Prostate gland (tissue), 2 donors: ENCODE measurements at regions not wholly inside any gene's neighbourhood (a gene's known extent, or its start where the extent isn't known, plus 50 kb on each side); places are given as distances from the start of the nearest gene placed in this dataset.

Experiments used
- DNase-seq: peaks from one replicate; pipeline ENCODE4 v3.0.0-alpha.2; 2019; ENCODE audit warnings: low spot score
- H3K27ac ChIP-seq, 2 donors: fragments of 200-600 bp; sonication (generic); 2 replicates each; pipeline ENCODE4 v1.5.1; 2017 to 2019
- H3K27me3 ChIP-seq: fragments of 200-600 bp; sonication (generic); replicated peaks from 2 replicates; pipeline ENCODE4 v1.5.1; 2019; ENCODE audit not compliant: insufficient read depth
- H3K36me3 ChIP-seq, 2 donors: fragments of 200-600 bp; sonication (generic); 1 replicate in 1 of 2; 2 replicates in 1 of 2; pipeline versions ENCODE4 v1.5.1 to v1.8.1; 2017 to 2019
- H3K4me1 ChIP-seq: fragments of 200-600 bp; sonication (generic); replicated peaks from 2 replicates; pipeline ENCODE4 v1.5.1; 2019
- H3K4me3 ChIP-seq, 2 donors: fragments of 200-600 bp; sonication (generic); 2 replicates each; pipeline ENCODE4 v1.5.1; 2017 to 2019
- H3K9me3 ChIP-seq: fragments of 200-600 bp; sonication (generic); 2 replicates; pipeline ENCODE4 v1.5.1; 2017
- POLR2A ChIP-seq: fragments of 450-650 bp; IDR thresholded peaks from one replicate; pipeline ENCODE4 v1.6.1; 2016; ENCODE audit warnings: antibody characterized with exemption, mild to moderate bottlenecking
- POLR2AphosphoS5 ChIP-seq: sonication (generic); formaldehyde crosslinking; IDR thresholded peaks from one replicate; pipeline ENCODE4 v1.6.1; 2017; ENCODE audit warnings: antibody characterized with exemption
- WGBS: methylation state at CpG from one replicate; pipeline ENCODE4 v1.1.5; 2018; 5-methylcytosine and 5-hydroxymethylcytosine counted together
- intact Hi-C: fragments of 100-400 bp; cut with DNase I; formaldehyde crosslinking; loops from one replicate; pipeline ENCODE4 v1.14.2; 2022
- TF ChIP-seq, protein P1 (sequence below), 4 experiments: fragments of 200-600 bp in 2 of 4; fragments of 450-650 bp in 2 of 4; sonication (generic) in 2 of 4; IDR thresholded peaks; 1 replicate in 3 of 4; 2 replicates in 1 of 4; pipeline ENCODE4 v1.5.1; 2016 to 2019; ENCODE audit warnings: antibody characterized with exemption in 4 of 4, mild to moderate bottlenecking in 2 of 4, moderate library complexity in 2 of 4

DNA sequence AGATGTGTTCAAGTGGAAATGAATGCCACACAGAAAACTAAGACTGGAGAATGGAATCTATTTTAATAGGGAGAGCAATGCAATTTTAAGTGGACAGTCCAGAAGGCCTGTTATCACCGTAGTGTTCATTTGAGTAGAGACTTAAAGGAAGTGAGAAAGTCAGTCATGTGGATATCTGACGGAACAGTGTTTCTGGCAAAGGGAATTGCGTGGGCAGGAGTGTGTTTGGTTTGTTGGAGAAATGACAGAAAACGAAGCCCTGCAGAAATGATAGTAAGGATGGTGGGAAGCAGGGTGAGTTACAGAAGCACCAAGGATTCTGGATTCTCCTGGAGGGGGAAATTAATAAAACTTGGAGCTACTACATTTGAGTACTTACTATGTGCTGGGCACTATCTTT lies 776.6 kb downstream of the MED13L start:
- Histone ChIP-seq H3K36me3 (no peaks in the 10 kb centered on the region), H3K4me1 (no peaks in the 10 kb centered on the region), H3K4me3 (no peak overlapping the region), H3K27me3 (no peaks in the 10 kb centered on the region), H3K9me3 (no peaks in the 10 kb centered on the region), H3K27ac (no peak overlapping the region)
- intact Hi-C loops: no loop called here
- DNase-seq: no peak
- TF ChIP-seq POLR2AphosphoS5 (no peak), POLR2A (no peak)
- TF ChIP-seq, protein P1, sequence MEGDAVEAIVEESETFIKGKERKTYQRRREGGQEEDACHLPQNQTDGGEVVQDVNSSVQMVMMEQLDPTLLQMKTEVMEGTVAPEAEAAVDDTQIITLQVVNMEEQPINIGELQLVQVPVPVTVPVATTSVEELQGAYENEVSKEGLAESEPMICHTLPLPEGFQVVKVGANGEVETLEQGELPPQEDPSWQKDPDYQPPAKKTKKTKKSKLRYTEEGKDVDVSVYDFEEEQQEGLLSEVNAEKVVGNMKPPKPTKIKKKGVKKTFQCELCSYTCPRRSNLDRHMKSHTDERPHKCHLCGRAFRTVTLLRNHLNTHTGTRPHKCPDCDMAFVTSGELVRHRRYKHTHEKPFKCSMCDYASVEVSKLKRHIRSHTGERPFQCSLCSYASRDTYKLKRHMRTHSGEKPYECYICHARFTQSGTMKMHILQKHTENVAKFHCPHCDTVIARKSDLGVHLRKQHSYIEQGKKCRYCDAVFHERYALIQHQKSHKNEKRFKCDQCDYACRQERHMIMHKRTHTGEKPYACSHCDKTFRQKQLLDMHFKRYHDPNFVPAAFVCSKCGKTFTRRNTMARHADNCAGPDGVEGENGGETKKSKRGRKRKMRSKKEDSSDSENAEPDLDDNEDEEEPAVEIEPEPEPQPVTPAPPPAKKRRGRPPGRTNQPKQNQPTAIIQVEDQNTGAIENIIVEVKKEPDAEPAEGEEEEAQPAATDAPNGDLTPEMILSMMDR (IDR thresholded peaks at IDR 0.05): no peak
- WGBS: 83% methylated on average over 4 of the region's 4 CpGs

DNA sequence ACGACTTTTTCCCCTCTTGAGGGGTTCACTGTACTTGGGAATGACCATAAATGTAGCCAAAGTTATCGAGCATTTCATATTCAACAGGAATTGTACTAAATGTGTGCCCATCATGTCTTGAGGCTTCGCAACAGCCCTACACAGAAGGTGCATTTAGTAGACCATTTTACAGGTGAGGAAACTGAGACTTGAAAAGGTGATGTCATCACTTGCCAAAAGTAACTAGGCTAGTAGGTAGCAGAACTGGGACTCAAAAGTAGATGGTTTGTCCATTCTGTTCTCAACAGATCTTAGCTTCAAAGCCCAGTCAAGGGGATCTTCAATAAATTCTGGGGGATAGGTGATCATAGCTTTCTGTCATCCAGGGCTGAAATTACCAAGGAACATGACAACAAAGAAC lies 782.2 kb downstream of the MED13L start:
- no peak overlapping the region for H3K27ac ChIP-seq
- H3K27me3 ChIP-seq: no peaks in the 10 kb centered on the region
- intact Hi-C loops: no loop called here
- no peak for DNase-seq
- WGBS: 90% methylated on average over 3 of the region's 3 CpGs
- H3K36me3 ChIP-seq: no peaks in the 10 kb centered on the region
- no peaks in the 10 kb centered on the region for H3K4me1 ChIP-seq
- no peaks in the 10 kb centered on the region for H3K9me3 ChIP-seq
- TF ChIP-seq, protein P1 (IDR thresholded peaks at IDR 0.05): no peak
- TF ChIP-seq POLR2A (no peak), POLR2AphosphoS5 (no peak)
- no peak overlapping the region for H3K4me3 ChIP-seq

DNA sequence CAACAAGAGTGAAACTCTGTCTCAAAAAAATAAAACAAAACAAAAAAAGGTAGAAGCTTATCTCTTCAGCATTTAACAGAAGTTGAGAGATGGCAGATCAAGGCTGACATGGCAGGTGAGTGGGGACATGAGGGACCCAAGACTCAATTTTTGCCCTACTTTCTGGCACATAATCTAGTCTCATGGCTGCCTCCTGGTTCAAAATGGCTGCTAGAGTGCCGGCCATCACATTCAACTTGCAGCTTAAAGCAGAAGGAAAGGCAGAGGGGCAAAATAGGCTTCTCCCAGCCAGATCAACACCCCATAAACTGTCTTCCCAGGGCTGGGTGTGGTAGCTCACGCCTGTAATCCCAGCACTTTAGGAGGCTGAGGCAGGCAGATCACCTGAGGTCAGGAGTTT lies 784.9 kb downstream of the MED13L start:
- DNase-seq: no peak
- WGBS: 93% methylated on average over 2 of the region's 2 CpGs
- no peaks in the 10 kb centered on the region for H3K9me3 ChIP-seq
- intact Hi-C loops: no loop called here
- no peaks in the 10 kb centered on the region for H3K4me1 ChIP-seq
- no peaks in the 10 kb centered on the region for H3K27me3 ChIP-seq
- TF ChIP-seq POLR2AphosphoS5 (no peak), POLR2A (no peak)
- TF ChIP-seq, protein P1 (IDR thresholded peaks at IDR 0.05): no peak
- H3K36me3 ChIP-seq: no peaks in the 10 kb centered on the region
- no peak overlapping the region for H3K27ac ChIP-seq
- H3K4me3 ChIP-seq: no peak overlapping the region

DNA sequence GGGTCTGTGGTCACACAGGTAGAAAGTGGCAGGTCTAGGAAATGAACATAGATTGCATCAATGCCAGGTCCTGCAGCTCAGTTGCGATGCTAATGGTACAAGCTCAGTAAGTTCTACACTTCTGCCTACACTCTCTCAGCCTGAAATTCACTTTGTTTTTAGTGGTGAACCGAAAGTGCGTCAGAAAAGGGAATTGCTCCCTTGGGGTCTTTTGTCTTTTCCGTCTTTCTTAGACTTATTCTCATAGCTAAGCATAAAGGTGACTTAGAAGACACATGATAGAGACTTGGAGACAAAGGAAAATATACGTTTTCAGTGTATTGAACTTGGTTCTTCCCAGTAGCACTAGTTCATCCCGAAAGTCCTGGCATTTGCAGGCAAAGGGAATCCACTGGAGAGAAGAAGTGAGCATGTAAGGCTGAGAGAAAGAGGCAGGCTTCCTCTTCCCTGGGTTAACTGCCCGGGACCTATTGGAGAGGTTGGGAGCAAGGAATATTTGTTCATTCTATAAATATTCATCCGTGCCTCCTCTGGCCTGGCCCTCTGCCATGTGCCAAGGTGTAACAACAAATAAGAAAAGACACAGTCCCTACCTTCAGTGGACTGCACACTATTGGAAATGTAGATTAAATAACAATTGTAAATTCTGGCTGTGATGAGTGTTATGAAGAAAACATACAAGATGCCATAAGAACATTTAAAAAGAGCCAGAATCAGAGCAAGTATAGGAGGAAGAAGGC lies 785.8 kb downstream of the MED13L start:
- Histone ChIP-seq H3K27me3 (no peaks in the 10 kb centered on the region), H3K4me3 (no peak overlapping the region), H3K9me3 (no peaks in the 10 kb centered on the region), H3K4me1 (no peaks in the 10 kb centered on the region), H3K36me3 (no peaks in the 10 kb centered on the region), H3K27ac (no peak overlapping the region)
- intact Hi-C loops: no loop called here
- DNase-seq: peak; percentile 39
- TF ChIP-seq, protein P1 (IDR thresholded peaks at IDR 0.05): no peak
- TF ChIP-seq POLR2A (no peak), POLR2AphosphoS5 (no peak)
- WGBS: 75% methylated on average over 8 of the region's 8 CpGs

DNA sequence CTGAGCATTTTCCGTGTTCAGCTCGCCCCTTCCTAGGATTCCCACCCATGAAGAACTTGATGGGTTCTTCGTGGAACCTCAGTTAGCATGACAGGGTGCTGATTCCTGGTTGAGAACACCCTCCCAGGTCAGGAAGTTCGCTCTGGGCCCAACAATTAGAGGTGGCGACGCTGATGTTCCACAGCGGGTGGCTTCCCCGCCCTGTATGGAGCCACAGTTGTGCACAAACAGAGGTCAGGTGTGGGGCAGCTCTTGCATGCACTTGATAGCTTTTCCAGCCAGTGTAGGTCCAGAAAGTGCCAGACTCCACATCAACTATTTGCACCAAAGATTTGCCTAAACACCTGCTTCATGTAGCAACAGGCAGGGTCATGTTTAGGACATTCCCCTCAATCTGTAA lies 788.2 kb downstream of the MED13L start:
- TF ChIP-seq, protein P1 (IDR thresholded peaks at IDR 0.05): no peak
- Histone ChIP-seq H3K4me3 (no peak overlapping the region), H3K27ac (no peak overlapping the region), H3K36me3 (no peaks in the 10 kb centered on the region), H3K9me3 (no peaks in the 10 kb centered on the region), H3K4me1 (no peaks in the 10 kb centered on the region), H3K27me3 (no peaks in the 10 kb centered on the region)
- intact Hi-C loops: no loop called here
- WGBS: 93% methylated on average over 8 of the region's 8 CpGs
- no peak for DNase-seq
